ENCODE measurements at regions not wholly inside any gene's neighbourhood (a gene's known extent, or its start where the extent isn't known, plus 50 kb on each side); places are given as distances from the start of the nearest gene placed in this dataset.

DNA sequence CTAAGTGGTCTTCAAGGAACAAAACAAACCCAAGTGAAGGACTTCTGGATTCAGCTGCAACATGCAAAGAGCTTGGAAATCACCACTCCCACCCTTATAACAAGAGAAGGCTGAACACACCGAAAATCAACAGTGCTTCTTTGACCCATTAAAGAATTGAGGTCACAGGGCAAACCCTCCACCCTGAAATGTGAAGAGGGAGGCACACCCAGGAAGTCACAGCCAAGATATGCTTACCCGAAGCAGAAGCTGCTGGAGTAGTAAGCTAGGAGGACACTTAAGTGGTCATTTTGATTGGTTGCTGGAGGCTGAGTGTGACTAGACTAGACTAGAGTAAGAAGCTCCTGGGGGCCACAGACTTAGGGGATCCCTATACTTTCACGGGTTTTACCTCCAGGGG lies 188.2 kb upstream of the SSTR4 start:
- Histone ChIP-seq H3K27me3 (ENCODE audit: insufficient read depth) (peaks cover 16% of the 10 kb centered on the region; the same call in 1 of the 2 replicates), H3K27ac (ENCODE audit: low read depth in 2 of 2, low read length in 1 of 2) (no peak overlapping the region), H3F3A (replicated peaks; ENCODE audit: insufficient read depth) (no peaks in the 10 kb centered on the region), H3K9ac (no peak overlapping the region), H3K4me1 (ENCODE audit: control insufficient read depth in 1 of 2, insufficient read depth in 2 of 2, low read depth in 1 of 2, low read length in 1 of 2) (no peaks in the 10 kb centered on the region), H3K79me2 (ENCODE audit: insufficient read depth) (no peaks in the 10 kb centered on the region), H3K9me2 (no peaks in the 10 kb centered on the region; the same call in 1 of the 2 replicates), H4K20me1 (ENCODE audit: insufficient read depth) (no peaks in the 10 kb centered on the region), H3K4me3 (ENCODE audit: low read depth in 2 of 2, low read length in 1 of 2) (no peak overlapping the region), H3K9me3 (no peaks in the 10 kb centered on the region), H3K4me2 (no peak overlapping the region), H2AFZ (ENCODE audit: low read depth) (no peak overlapping the region), H3K36me3 (replicated peaks in 1 of 2; ENCODE audit: control insufficient read depth in 1 of 2, insufficient read depth in 2 of 2, low read length in 1 of 2) (no peaks in the 10 kb centered on the region)
- TF ChIP-seq YY1 (IDR thresholded peaks at IDR 0.05; ENCODE audit: low read depth) (no peak), MEF2A (IDR thresholded peaks at IDR 0.05; ENCODE audit: borderline replicate concordance, low read depth) (no peak), POLR2AphosphoS5 (IDR thresholded peaks at IDR 0.05; ENCODE audit: low read depth, low read length) (no peak), EP300 (IDR thresholded peaks at IDR 0.05; ENCODE audit: borderline replicate concordance in 1 of 2, low read depth in 1 of 2, low read length in 1 of 2) (no peak), TCF12 (IDR thresholded peaks at IDR 0.05) (no peak), SMC3 (IDR thresholded peaks at IDR 0.05; ENCODE audit: low read depth, low read length) (no peak), NRF1 (IDR thresholded peaks at IDR 0.05; ENCODE audit: low read depth, low read length) (no peak), JUND (IDR thresholded peaks at IDR 0.05) (no peak)
- TF ChIP-seq, protein P1, sequence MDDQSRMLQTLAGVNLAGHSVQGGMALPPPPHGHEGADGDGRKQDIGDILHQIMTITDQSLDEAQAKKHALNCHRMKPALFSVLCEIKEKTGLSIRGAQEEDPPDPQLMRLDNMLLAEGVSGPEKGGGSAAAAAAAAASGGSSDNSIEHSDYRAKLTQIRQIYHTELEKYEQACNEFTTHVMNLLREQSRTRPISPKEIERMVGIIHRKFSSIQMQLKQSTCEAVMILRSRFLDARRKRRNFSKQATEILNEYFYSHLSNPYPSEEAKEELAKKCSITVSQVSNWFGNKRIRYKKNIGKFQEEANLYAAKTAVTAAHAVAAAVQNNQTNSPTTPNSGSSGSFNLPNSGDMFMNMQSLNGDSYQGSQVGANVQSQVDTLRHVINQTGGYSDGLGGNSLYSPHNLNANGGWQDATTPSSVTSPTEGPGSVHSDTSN (IDR thresholded peaks at IDR 0.05) = no peak
- CTCF ChIA-PET = interaction anchor here (1.8 kb wide), 1 partner anchor 10 kb away, joined by 6 read pairs; no protein-coding TSS in a partner anchor
- 7% methylated on average over 3 of the region's 3 CpGs for WGBS (ENCODE audit: low lambda C conversion rate)
- POLR2A ChIA-PET = no interaction called here
- no peak for DNase-seq

DNA sequence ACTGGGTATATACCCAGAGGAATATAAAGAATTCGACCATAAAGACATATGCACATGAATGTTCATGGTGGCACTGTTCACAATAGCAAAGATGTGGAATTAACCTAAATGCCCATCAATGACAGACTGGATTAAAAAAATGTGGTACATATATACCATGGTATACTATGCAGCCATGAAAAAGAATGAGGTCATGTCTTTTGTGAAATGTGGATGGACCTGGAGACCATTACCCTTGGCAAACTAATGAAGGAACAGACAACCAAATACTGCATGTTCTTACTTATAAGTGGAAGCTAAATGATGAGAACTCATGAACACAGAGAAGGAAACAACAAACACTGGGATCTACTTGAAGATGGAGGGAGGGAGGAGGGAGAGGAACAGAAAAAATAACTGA lies 186.7 kb upstream of the SSTR4 start:
- Histone ChIP-seq H3K4me2 (no peak overlapping the region), H3K27me3 (ENCODE audit: insufficient read depth) (peaks cover 6% of the 10 kb centered on the region; the same call in 1 of the 2 replicates), H3K9me3 (no peaks in the 10 kb centered on the region), H3K9me2 (no peaks in the 10 kb centered on the region; the same call in 1 of the 2 replicates), H4K20me1 (ENCODE audit: insufficient read depth) (no peaks in the 10 kb centered on the region), H3K9ac (no peak overlapping the region), H3F3A (replicated peaks; ENCODE audit: insufficient read depth) (no peaks in the 10 kb centered on the region), H2AFZ (ENCODE audit: low read depth) (no peak overlapping the region), H3K79me2 (ENCODE audit: insufficient read depth) (no peaks in the 10 kb centered on the region), H3K4me3 (ENCODE audit: low read depth in 2 of 2, low read length in 1 of 2) (no peak overlapping the region), H3K36me3 (replicated peaks in 1 of 2; ENCODE audit: control insufficient read depth in 1 of 2, insufficient read depth in 2 of 2, low read length in 1 of 2) (no peaks in the 10 kb centered on the region), H3K27ac (ENCODE audit: low read depth in 2 of 2, low read length in 1 of 2) (no peak overlapping the region), H3K4me1 (ENCODE audit: control insufficient read depth in 1 of 2, insufficient read depth in 2 of 2, low read depth in 1 of 2, low read length in 1 of 2) (no peaks in the 10 kb centered on the region)
- ChIA-PET POLR2A (no interaction called here), CTCF (no interaction called here)
- 7% methylated on average over 1 of the region's 1 CpG for WGBS (ENCODE audit: low lambda C conversion rate)
- TF ChIP-seq, protein P2, sequence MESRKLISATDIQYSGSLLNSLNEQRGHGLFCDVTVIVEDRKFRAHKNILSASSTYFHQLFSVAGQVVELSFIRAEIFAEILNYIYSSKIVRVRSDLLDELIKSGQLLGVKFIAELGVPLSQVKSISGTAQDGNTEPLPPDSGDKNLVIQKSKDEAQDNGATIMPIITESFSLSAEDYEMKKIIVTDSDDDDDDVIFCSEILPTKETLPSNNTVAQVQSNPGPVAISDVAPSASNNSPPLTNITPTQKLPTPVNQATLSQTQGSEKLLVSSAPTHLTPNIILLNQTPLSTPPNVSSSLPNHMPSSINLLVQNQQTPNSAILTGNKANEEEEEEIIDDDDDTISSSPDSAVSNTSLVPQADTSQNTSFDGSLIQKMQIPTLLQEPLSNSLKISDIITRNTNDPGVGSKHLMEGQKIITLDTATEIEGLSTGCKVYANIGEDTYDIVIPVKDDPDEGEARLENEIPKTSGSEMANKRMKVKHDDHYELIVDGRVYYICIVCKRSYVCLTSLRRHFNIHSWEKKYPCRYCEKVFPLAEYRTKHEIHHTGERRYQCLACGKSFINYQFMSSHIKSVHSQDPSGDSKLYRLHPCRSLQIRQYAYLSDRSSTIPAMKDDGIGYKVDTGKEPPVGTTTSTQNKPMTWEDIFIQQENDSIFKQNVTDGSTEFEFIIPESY (IDR thresholded peaks at IDR 0.05; ENCODE audit: borderline replicate concordance, low read depth) = no peak
- no peak for DNase-seq

Data from SK-N-SH (cell line).